Kidney (tissue), 13 donors: ENCODE measurements at regions not wholly inside any gene's neighbourhood (a gene's known extent, or its start where the extent isn't known, plus 50 kb on each side); places are given as distances from the start of the nearest gene placed in this dataset.

ENCODE experiments used
- DNase-seq, 5 donors: peaks; one replicate each; pipeline ENCODE4 v3.0.0-alpha.2; 2013 to 2020
- FAIRE-seq: peaks from 2 replicates; lab custom pipeline; 2012; peaks lifted over from hg19 to GRCh38; lab: Jason Lieb, UNC
- H3K27ac ChIP-seq, 2 donors: one replicate each; pipeline ENCODE4 v1.7.0; 2013; ENCODE audit warnings: low read depth in 2 of 2, low read length in 2 of 2, inconsistent platforms in 1 of 2
- H3K27me3 ChIP-seq: one replicate; pipeline ENCODE4 v1.7.1; 2013; ENCODE audit warnings: low read length, inconsistent platforms; ENCODE audit not compliant: control insufficient read depth, insufficient read depth
- H3K36me3 ChIP-seq, 3 donors: one replicate each; pipeline versions ENCODE4 v1.7.0 to v1.7.1; 2013; ENCODE audit warnings: low read length in 3 of 3, control low read depth in 1 of 3, inconsistent platforms in 1 of 3; ENCODE audit not compliant: insufficient read depth in 3 of 3, control insufficient read depth in 2 of 3
- H3K4me1 ChIP-seq, 3 donors: one replicate each; pipeline versions ENCODE4 v1.7.0 to v1.7.1; 2013; ENCODE audit warnings: low read length in 3 of 3, inconsistent platforms in 1 of 3, low read depth in 1 of 3; ENCODE audit not compliant: control insufficient read depth in 2 of 3, insufficient read depth in 2 of 3
- H3K4me3 ChIP-seq, 3 donors: one replicate each; pipeline versions ENCODE4 v1.7.0 to v1.8.1; 2013; ENCODE audit warnings: low read length in 3 of 3, control low read depth in 1 of 3, inconsistent platforms in 1 of 3
- H3K9ac ChIP-seq, 3 donors: one replicate each; pipeline versions ENCODE4 v1.7.0 to v1.7.1; 2013; ENCODE audit warnings: low read length in 3 of 3, control low read depth in 1 of 3, inconsistent platforms in 1 of 3
- H3K9me3 ChIP-seq, 3 donors: one replicate each; pipeline versions ENCODE4 v1.7.0 to v1.7.1; 2013; ENCODE audit warnings: low read length in 3 of 3, control low read depth in 1 of 3, inconsistent platforms in 1 of 3; ENCODE audit not compliant: control insufficient read depth in 2 of 3, insufficient read depth in 1 of 3
- intact Hi-C: fragments of 100-400 bp; cut with DNase I; formaldehyde crosslinking; loops from one replicate; pipeline ENCODE4 v1.11.1; 2022
- TF ChIP-seq, protein P1 (sequence below): IDR thresholded peaks from 3 replicates; pipeline ENCODE4 v1.5.1; 2012; ENCODE audit warnings: mild to moderate bottlenecking, moderate library complexity, borderline replicate concordance; ENCODE audit not compliant: insufficient read depth; ENCODE audit errors: extremely low read depth
- donor health status: control.
- donor health status: control.
- donor health status: control.
- donor health status: control.
- donor health status: control.
- donor health status: DM: yes; HTN: yes; CAD: no.
- donor health status: Normal renal cell carcinoma (clear cell type).

DNA sequence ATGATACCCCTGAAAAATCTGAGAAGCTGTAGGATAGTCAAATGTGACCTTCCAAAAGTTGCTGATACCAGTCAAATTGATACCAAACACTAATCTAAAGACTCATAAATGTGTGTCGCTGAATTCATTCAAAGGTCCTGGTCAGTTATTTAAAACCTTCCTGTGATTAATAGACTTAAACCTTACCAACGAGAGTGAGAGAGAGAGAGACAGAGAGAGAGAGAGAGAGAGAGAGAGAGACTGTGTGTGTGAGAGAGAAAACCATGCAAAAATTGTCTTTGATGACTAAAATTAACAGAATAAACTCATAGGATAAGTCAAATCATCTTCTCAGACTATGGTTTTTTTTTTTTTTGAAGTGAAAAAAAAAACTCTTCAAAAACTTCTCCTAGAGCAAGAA lies 370.9 kb upstream of the HS3ST5 start:
- no peak overlapping the region for H3K27ac ChIP-seq
- no peaks in the 10 kb centered on the region for H3K9me3 ChIP-seq
- no peak overlapping the region for H3K9ac ChIP-seq
- TF ChIP-seq, protein P1, sequence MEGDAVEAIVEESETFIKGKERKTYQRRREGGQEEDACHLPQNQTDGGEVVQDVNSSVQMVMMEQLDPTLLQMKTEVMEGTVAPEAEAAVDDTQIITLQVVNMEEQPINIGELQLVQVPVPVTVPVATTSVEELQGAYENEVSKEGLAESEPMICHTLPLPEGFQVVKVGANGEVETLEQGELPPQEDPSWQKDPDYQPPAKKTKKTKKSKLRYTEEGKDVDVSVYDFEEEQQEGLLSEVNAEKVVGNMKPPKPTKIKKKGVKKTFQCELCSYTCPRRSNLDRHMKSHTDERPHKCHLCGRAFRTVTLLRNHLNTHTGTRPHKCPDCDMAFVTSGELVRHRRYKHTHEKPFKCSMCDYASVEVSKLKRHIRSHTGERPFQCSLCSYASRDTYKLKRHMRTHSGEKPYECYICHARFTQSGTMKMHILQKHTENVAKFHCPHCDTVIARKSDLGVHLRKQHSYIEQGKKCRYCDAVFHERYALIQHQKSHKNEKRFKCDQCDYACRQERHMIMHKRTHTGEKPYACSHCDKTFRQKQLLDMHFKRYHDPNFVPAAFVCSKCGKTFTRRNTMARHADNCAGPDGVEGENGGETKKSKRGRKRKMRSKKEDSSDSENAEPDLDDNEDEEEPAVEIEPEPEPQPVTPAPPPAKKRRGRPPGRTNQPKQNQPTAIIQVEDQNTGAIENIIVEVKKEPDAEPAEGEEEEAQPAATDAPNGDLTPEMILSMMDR = no peak
- intact Hi-C loops = no loop called here
- H3K27me3 ChIP-seq = no peaks in the 10 kb centered on the region
- DNase-seq (no peak), FAIRE-seq (no peak)
- no peak overlapping the region for H3K4me3 ChIP-seq
- H3K4me1 ChIP-seq = no peaks in the 10 kb centered on the region
- no peaks in the 10 kb centered on the region for H3K36me3 ChIP-seq

DNA sequence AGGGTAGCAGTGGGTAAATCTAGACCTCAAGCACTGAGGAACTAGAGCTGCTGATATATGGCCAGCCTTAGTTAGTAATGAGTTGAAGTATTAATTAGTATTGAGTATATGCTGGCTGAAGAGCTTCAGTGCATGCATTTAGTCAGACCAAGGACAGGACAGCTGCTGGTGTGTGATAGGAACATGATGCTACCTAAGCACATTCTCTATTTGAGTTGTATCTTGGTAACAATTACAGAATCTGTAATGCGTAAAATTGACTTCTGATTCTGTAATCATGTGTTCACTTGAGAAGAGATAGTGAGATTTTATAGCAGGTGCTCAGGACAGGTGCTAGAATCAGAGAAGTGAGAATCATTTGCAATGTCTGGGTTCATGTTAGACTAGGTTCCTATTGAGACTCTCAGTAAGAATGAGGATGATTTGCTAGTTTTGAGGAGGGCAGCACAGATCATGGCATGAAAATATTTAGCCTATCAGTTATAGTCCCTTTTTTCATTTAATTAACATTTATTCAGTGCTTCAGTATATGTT lies 369.4 kb upstream of the HS3ST5 start:
- TF ChIP-seq, protein P1 = no peak
- H3K9ac ChIP-seq = no peak overlapping the region
- H3K27me3 ChIP-seq = no peaks in the 10 kb centered on the region
- no peak overlapping the region for H3K4me3 ChIP-seq
- FAIRE-seq = no peak
- intact Hi-C loops = no loop called here
- no peaks in the 10 kb centered on the region for H3K36me3 ChIP-seq
- no peak for DNase-seq
- H3K4me1 ChIP-seq = no peaks in the 10 kb centered on the region
- no peaks in the 10 kb centered on the region for H3K9me3 ChIP-seq
- no peak overlapping the region for H3K27ac ChIP-seq

DNA sequence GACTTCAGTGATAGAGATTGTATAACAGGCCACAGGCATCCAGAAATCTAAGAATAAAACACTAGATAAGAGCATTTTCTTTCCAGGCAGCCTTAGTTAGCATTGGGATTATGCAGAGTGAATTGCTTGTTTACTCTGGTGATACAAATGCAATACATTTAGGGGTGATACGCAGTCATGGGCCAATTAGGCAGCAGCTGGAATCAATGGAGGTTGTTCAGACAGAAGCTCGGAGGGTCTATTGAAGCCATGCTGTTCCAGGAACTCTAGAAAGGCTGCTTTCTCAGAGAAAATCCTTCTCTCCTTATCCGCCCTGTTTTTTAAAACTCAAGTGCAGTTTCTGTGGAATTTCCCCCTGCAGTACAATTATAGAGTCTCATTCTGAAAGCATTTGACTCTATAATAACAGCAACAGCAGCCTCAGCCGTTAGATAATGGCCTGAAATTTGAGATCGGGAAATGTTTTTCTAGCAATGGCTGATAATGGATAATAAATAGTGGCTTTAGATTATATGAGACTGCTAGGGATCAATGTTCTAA lies 364.3 kb upstream of the HS3ST5 start:
- intact Hi-C loops = no loop called here
- Histone ChIP-seq H3K27me3 (no peaks in the 10 kb centered on the region), H3K27ac (no peak overlapping the region), H3K9me3 (no peaks in the 10 kb centered on the region), H3K36me3 (no peaks in the 10 kb centered on the region), H3K9ac (no peak overlapping the region), H3K4me3 (no peak overlapping the region), H3K4me1 (no peaks in the 10 kb centered on the region)
- TF ChIP-seq, protein P1 = no peak
- no peak for FAIRE-seq
- no peak for DNase-seq

DNA sequence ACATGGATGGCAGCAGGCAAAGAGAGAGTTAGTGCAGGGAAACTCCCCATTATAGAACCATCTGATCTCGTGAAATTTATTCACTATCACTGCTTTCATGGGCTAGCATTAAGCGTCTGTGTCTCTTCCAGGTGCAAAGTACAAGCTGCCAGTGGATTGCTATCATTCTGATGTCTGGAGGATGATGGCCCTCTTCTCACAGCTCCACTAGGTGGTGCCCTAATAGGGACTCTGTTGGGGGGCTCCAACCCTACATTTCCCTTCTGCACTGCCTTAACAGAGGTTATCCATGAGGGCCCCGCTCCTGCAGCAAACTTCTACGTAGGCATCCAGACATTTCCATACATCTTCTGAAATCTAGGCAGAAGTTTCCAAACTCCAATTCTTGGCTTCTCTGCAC lies 347.8 kb upstream of the HS3ST5 start:
- H3K9me3 ChIP-seq = no peaks in the 10 kb centered on the region
- H3K27ac ChIP-seq = no peak overlapping the region
- H3K27me3 ChIP-seq = no peaks in the 10 kb centered on the region
- H3K9ac ChIP-seq = no peak overlapping the region
- no peaks in the 10 kb centered on the region for H3K4me1 ChIP-seq
- intact Hi-C loops = no loop called here
- TF ChIP-seq, protein P1 = no peak
- H3K36me3 ChIP-seq = no peaks in the 10 kb centered on the region
- H3K4me3 ChIP-seq = no peak overlapping the region
- FAIRE-seq (no peak), DNase-seq (no peak)
